SKM-1 treated with dmso at 0.1 percent for 144 hours (cell line): ENCODE measurements at regions not wholly inside any gene's neighbourhood (a gene's known extent, or its start where the extent isn't known, plus 50 kb on each side); places are given as distances from the start of the nearest gene placed in this dataset.
"Not testable (repeated sequence)": the region's sequence is repeated elsewhere in the genome, so short reads cannot be mapped to it uniquely, and the experiment has no call there.

Experiments used
- DNase-seq: peaks from one replicate; lab custom pipeline; 2025; ENCODE audit not compliant: unreplicated experiment; lab: John Stamatoyannopoulos, UW

- peak; percentile 5 for DNase-seq
Measured at GRCh38 chr12:92987362-92987761, 58.3 kb upstream of the EEA1 start.

DNA sequence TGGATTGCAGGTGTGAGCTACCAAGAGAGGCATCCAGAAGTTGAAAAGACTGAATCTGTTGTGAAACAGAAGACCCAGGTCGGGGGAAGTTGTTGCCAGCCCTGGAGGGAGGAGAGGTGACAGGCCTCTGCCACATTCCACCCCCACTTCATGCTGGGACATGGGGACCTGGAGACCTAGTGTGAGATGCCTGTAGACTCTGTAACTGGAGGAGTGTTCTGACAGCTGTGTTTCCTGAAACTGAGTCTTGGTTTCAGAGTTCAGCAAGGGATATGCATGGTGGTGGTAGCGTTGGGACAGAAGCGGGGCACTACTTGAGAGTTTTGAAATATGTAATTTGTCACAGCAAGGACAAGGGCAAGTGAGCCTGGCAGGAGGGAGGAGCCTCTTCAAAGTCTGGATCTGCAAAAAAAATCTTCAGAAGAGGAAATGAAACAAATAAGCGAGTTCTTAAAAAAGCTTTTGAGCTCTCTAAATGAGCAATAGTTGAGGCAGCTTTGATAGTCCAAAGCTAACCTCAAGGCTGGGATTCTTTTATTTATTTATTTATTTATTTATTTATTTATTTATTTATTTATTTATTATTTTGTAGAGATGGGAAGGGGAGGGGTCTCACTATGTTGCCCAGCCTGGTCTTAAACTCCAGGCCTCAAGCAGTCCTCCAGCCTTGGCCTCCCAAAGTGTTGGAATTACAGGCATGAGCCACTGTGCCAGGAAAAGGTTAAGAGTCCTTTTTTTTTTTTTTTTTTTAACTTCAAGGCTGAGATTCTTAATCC lies 58.9 kb upstream of the EEA1 start:
- peak; percentile 40 for DNase-seq

DNA sequence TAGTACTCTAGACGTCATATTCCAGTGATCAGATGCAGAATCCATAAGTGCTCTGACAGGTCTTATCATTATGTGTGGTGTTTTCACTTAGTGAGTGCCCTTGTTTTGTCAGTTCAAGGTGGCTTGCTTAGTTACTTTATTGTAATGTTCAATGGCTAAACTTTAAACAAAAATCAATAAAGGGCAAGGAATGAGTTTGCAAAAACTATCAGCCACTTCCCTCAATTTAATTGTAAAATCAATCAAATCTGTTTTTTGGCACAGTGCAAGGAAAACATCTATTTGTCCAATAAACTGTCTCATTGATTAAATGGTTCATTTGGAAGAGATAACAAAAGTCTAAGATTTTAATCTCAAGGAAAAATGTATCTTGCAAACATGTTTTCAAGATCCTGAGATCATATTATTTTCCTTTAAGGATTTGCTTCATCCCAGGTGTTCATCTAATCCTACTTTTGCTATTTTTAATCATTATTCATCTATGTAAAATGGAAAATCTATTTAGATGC lies 59.6 kb upstream of the EEA1 start:
- no peak for DNase-seq

DNA sequence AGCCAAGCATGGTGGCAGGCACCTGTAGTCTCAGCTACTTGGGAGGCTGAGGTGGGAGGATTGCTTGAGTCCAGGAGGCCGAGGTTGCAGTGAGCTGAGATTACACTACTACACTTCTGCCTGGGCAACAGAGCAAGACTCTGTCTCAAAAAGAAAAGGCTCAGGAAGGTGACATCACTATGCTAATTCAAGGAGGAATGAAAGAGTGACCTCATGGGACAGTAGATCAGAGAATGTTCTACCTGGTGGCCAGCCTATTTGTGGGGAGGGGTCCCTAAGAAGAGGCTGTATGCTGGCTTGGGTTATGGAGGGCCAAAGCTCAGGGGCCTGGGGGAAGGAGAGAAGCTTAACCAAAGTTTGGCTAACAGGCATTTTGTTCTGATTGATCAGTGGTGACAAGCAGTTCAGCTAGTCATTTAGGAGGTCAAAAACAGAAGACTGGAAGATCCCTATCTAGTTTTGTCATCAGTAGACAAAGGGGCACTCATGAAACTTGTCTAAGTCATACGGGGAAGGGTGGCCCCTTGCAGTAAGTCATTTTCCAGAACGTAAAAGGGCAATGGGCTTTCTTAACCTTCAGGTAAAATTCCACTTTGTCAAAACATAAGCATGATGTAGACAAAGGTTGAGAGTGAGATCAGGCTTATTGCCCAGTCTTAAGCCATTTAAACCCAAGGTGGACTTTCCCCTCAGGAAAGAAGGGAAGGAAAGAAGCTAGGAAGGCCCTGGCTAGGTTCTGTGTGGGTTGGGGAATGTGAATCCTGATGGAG lies 60.8 kb upstream of the EEA1 start:
- no peak for DNase-seq

DNA sequence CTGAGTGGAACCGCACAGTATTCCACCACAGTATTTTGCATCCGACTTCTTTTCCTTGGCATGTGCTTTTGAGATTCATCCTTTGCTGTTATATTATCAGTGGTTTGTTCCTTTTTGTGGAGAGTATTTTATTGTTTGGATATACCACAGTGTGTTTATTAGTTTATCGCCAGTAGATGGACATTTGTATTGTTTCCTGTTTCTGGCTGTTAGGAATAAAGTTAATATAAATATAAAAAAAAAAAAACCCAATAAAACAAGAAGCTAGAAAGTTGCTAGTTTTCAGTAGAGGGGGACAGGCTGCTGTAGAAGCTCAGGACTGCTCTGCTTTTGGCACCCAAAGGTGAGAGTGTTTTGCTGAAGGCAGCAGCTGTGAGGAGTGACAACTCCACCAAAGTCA lies 62.0 kb upstream of the EEA1 start:
- no peak for DNase-seq

- no peak for DNase-seq
Measured at GRCh38 chr12:92992041-92992440, 62.9 kb upstream of the EEA1 start.

DNA sequence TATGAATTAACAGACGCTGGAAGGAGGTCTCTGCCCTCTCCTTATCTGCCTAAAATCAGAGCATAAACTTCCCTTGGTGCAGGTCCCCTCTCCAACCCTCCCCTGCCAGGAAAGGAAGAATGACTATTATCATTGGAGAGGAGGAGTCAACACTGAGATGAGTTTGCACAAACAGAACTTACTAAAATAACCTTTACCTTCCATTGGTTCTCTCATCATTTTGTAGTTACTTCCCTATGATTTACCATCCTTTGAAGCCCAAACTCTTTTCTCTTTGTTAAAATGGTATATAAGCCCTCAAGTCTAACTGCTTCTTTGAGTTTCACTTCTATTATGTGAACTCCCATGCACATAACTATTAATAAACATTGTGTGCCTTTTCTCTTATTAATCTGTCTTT lies 64.2 kb upstream of the EEA1 start:
- DNase-seq, result no peak

- no peak for DNase-seq
Measured at GRCh38 chr12:92995258-92995903, 66.3 kb upstream of the EEA1 start.

DNA sequence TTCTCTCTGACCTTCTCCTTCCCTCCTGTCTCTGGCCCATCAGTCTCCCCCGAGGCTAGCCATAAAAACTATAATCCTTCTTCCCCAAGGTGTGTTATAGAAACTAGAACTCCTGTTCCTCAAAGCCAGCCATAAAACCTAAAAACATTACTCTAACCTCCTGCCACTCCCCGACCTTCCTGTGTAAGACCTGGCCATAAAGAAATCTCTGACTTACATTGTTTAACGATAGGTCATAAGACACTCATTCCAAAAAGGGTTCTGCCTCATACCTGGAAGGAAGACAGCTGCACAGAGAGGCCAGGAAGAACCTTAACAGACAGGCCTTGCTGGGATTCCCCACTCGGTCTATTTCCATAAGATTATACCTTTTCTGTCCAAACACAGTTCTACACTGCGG lies 70.9 kb upstream of the EEA1 start:
- DNase-seq, result no peak

- DNase-seq, result no peak
Measured at GRCh38 chr12:93001407-93001806, 72.3 kb upstream of the EEA1 start.

GRCh38 chr12:93002293-93003054 lies 73.4 kb upstream of the EEA1 start:
- no peak for DNase-seq

- DNase-seq, result no peak
Measured at GRCh38 chr12:93003531-93004239, 74.6 kb upstream of the EEA1 start.

- DNase-seq, result no peak
Measured at GRCh38 chr12:93005928-93006392, 76.9 kb upstream of the EEA1 start.

DNA sequence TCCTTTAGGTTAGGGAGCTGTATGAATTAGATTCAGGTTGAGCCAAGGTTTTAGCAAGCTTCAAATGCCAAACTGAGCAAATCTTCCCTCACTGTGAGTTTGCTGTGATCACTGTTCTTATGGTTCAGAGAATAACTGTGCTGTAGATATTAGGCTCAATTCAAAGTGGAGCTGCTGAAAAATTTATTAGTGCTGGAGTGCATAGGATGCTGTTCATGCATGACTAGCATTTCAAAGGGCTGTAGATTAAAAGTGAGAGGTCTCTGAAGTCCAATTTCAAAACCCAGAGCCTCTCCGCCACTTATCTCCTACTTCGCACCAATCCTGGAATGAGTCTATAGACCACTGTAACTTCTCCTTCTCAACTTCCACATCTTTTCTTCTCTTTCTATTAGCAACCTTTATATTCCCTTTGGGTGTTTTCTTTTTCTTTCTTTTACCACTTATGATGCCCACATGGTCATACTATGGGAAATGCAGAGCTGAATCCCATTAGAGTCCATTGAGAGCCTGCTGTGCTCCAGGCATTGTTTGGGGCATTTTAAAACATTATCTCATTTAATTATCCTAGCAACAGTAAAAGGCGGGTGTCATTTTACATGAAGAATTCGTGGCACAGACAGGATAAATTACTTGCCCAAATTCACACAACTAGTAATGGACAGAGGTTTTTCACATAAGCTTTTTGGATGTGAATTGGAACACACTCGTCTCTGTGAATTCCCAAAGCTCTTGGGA lies 77.5 kb upstream of the EEA1 start:
- DNase-seq, result no peak

- no peak for DNase-seq
Measured at GRCh38 chr12:93007544-93007943, 78.4 kb upstream of the EEA1 start.

DNA sequence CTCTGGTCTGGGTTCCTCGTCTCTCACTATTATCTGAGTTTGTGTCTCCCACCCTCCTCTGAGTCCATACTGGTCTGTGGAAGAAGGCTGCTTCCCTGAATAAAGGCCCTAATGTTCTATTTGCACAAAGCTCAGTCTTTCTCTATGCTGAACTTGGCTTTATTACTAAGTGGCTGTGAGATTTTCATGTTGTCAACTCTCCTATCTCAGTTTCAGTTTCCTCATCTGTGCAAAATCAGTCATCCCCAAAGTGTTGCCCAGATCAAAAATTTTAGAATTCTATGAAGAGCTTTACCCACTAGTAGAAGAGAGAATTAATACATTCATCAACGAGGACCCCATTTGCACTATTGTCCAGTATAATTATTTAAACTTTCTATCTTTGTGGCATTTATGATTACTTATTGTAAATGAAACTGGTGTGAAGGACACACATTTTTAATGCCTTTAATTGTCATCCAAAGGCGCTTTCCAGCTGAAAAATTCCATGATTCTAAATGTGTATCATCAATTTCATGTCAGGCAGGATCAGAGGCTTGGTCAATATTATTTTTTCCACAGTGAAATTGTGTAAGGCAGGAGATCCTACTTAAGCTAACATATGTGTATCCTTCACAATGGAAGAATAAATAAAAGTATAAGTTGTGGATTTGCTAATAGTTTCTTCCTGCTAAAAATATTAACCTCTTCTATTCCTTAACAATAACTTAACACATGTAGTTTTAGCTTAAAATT lies 79.1 kb upstream of the EEA1 start:
- DNase-seq, result no peak

DNA sequence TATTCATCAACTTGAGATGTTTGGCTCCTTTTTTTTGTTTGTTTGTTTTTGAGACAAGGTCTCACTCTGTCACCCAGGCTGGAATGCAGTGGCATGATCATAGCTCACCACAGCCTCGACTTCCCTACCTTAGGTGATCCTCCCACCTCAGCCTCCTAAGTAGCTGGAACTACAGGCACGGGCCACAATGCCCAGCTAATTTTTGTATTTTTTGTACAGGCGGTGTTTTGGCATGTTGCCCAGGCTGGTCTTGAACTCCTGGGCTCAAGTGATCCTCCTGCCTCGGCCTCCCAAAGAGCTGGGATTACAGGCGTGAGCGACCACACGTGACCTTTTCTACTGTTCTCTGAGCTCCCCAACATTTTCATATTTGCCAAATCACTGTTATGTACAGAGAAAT lies 79.8 kb upstream of the EEA1 start:
- DNase-seq, result not testable (repeated sequence)

DNA sequence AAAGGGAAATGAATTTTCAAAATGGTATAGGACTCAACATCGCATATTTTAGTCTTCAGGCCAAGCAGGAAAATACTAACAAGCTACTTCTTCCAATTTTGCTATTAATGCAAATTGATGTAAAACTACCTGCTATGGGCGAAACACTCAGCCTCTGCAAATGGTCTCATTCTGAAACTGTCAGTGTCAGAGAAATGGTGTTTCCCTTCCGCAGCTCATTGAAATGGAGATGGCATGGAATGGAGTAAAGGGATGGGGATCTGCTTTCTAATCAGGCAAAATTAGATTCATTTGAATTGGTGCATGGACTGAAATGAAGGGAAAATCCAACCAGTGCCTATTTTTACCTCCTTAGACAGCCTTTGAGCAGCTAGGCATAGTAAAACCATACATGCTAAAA lies 80.4 kb upstream of the EEA1 start:
- DNase-seq, result no peak

DNA sequence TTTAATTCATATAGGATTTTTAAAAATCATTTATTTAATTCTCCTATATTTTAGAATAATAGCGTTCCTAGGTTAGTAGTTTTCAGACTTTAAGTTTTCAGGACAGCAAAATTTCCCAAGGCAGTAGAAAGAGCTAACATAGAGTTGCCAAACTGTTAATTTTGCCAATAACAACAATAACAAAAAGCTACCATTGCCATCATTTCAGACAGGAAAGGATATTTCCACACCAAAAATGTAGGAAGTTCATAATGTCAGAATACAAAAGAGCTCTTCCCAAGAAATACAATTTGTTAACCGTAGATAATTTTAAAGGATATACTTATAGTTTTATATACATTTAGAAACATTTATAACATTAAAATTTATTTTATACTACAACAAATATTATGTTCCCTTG lies 81.4 kb upstream of the EEA1 start:
- no peak for DNase-seq
